ENCODE measurements at regions not wholly inside any gene's neighbourhood (a gene's known extent, or its start where the extent isn't known, plus 50 kb on each side); places are given as distances from the start of the nearest gene placed in this dataset.
A peak's percentile ranks its signal among the peaks of the same experiment; 100 is the strongest.

GRCh38 chr2:12419803-12420202, 296.9 kb upstream of the TRIB2 start:
- TF ChIP-seq, protein P1, sequence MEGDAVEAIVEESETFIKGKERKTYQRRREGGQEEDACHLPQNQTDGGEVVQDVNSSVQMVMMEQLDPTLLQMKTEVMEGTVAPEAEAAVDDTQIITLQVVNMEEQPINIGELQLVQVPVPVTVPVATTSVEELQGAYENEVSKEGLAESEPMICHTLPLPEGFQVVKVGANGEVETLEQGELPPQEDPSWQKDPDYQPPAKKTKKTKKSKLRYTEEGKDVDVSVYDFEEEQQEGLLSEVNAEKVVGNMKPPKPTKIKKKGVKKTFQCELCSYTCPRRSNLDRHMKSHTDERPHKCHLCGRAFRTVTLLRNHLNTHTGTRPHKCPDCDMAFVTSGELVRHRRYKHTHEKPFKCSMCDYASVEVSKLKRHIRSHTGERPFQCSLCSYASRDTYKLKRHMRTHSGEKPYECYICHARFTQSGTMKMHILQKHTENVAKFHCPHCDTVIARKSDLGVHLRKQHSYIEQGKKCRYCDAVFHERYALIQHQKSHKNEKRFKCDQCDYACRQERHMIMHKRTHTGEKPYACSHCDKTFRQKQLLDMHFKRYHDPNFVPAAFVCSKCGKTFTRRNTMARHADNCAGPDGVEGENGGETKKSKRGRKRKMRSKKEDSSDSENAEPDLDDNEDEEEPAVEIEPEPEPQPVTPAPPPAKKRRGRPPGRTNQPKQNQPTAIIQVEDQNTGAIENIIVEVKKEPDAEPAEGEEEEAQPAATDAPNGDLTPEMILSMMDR (IDR thresholded peaks at IDR 0.05; ENCODE audit: insufficient read depth, low read length): no peak
- no peak for DNase-seq (ENCODE audit: low read depth)
- H3K4me3 ChIP-seq (ENCODE audit: low read depth, low read length): no peak overlapping the region

DNA sequence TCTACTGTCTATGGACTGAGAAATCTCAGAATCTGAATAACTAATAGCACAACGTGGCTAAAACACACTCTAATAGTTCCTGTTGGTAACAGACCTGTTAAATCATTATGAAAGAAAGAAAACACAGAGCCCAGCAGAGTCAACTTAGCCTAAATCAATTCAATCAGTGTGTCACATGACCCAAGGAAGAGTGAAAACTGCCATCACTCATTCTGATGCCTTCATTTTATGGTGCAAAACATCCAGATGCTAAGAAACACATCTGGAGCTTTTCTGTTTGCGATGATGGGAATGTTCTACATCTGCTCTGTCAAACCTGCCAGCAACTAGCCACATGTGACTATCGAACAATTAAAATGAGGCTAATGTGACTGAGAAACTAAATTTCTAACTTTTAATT, 295.7 kb upstream of the TRIB2 start:
- TF ChIP-seq, protein P1 (IDR thresholded peaks at IDR 0.05; ENCODE audit: insufficient read depth, low read length): no peak
- H3K4me3 ChIP-seq (ENCODE audit: low read depth, low read length): no peak overlapping the region
- DNase-seq (ENCODE audit: low read depth): no peak

DNA sequence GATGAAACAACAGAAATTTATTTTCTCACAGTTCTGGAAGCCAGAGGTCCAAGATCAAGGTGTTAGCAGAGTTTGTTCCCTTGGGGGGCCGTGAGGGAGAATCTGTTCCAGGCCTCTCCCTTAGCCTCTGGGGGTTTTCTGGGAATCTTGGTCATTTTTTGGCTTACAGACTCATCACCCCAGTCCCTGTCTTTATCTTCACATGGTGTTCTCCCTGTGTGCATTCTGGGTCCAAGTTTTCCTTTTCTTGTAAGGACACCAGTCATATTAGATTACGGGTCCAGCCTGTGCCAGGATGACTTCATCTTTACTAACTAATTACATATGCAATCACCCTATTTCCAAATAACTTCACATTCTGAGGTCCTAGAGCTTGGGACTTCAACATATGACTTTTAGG, 292.5 kb upstream of the TRIB2 start:
- DNase-seq (ENCODE audit: low read depth): peak; percentile 37
- TF ChIP-seq, protein P1 (IDR thresholded peaks at IDR 0.05; ENCODE audit: insufficient read depth, low read length): no peak
- H3K4me3 ChIP-seq (ENCODE audit: low read depth, low read length): no peak overlapping the region

DNA sequence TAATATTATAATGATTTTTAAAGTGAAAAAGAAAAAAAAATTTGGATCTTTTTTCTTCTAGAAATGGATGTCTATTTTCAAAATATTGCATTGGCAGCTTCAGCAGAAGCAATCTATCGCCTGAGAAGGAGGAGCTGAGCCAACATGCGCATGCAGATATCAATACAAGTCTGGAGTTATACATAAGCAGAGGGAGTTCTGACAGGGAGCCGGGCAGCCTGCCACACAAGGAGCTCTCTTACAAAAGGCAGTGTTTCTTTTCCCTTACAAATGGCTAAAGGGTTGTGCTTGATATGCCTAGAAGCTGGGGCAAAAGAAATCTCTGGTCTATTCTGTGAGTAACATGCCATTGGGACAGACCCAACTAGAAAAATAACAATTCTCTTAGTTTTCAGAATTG, 291.9 kb upstream of the TRIB2 start:
- peak; percentile 74 for DNase-seq (ENCODE audit: low read depth)
- TF ChIP-seq, protein P1 (IDR thresholded peaks at IDR 0.05; ENCODE audit: insufficient read depth, low read length): no peak

GRCh38 chr2:12428324-12428723, 288.4 kb upstream of the TRIB2 start:
- H3K4me3 ChIP-seq (ENCODE audit: low read depth, low read length): no peak overlapping the region
- no peak for DNase-seq (ENCODE audit: low read depth)
- TF ChIP-seq, protein P1 (IDR thresholded peaks at IDR 0.05; ENCODE audit: insufficient read depth, low read length): no peak

More for the DNA sequence above, 291.9 kb upstream of the TRIB2 start:
- H3K4me3 ChIP-seq (ENCODE audit: low read depth, low read length): no peak overlapping the region

- peak; percentile 32 for DNase-seq (ENCODE audit: low read depth)
- TF ChIP-seq, protein P1 (IDR thresholded peaks at IDR 0.05; ENCODE audit: insufficient read depth, low read length): no peak
- H3K4me3 ChIP-seq (ENCODE audit: low read depth, low read length): no peak overlapping the region
These were observed 287.9 kb upstream of the TRIB2 start for GRCh38 chr2:12428786-12429185.

- DNase-seq (ENCODE audit: low read depth): peak; percentile 71
- no peak overlapping the region for H3K4me3 ChIP-seq (ENCODE audit: low read depth, low read length)
- TF ChIP-seq, protein P1 (IDR thresholded peaks at IDR 0.05; ENCODE audit: insufficient read depth, low read length): no peak
These were observed 286.8 kb upstream of the TRIB2 start for GRCh38 chr2:12429779-12430406.
